LNCAP (cell line): ENCODE measurements at regions not wholly inside any gene's neighbourhood (a gene's known extent, or its start where the extent isn't known, plus 50 kb on each side); places are given as distances from the start of the nearest gene placed in this dataset.

Source experiments
- TF ChIP-seq, protein P1 (sequence below): fragments of 450-650 bp; IDR thresholded peaks from 2 replicates; pipeline ENCODE4 v1.5.1; 2017; ENCODE audit warnings: mild to moderate bottlenecking

- TF ChIP-seq, protein P1, sequence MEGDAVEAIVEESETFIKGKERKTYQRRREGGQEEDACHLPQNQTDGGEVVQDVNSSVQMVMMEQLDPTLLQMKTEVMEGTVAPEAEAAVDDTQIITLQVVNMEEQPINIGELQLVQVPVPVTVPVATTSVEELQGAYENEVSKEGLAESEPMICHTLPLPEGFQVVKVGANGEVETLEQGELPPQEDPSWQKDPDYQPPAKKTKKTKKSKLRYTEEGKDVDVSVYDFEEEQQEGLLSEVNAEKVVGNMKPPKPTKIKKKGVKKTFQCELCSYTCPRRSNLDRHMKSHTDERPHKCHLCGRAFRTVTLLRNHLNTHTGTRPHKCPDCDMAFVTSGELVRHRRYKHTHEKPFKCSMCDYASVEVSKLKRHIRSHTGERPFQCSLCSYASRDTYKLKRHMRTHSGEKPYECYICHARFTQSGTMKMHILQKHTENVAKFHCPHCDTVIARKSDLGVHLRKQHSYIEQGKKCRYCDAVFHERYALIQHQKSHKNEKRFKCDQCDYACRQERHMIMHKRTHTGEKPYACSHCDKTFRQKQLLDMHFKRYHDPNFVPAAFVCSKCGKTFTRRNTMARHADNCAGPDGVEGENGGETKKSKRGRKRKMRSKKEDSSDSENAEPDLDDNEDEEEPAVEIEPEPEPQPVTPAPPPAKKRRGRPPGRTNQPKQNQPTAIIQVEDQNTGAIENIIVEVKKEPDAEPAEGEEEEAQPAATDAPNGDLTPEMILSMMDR, result no peak
These were observed 99.0 kb upstream of the TSHZ3 start for GRCh38 chr19:31448221-31448657.

DNA sequence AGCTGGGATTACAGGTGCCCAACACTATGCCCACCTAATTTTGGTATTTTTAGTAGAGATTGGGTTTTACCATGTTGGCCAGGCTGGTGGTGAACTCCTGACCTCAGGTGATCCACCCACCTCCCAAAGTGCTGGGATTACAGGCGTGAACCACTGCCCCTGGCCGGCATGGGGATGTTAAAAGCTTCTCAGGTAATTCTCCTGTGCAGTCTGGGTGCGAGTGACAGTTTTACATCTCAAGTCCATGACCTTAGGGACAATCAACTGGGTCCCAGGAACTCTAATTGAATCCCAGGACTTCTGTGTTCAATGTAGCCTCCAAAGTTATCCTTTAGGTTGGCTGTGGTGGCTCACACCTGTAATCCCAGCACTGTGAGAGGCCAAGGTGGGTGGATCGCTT is 100.1 kb upstream of the TSHZ3 start:
- TF ChIP-seq, protein P1, result no peak

DNA sequence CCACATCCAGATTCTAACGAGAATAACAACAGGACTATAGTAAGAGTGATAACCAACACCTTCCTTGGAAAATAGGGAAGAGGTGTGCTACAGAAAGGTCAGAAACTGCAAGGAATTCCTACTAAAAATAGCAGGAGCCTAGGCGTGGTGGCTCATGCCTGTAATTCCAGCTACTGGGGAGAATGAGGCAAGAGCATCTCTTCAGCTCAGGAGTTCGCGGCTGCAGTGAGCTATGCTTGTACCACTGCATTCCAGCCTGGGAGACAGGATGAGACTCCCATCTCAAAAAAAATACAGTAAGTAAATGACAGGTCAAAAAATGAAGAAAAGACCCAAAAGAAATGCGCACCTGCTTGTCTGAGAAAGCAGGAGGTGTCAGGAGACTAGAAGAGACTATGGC is 101.5 kb upstream of the TSHZ3 start:
- TF ChIP-seq, protein P1, result no peak

GRCh38 chr19:31451686-31452330 is 102.6 kb upstream of the TSHZ3 start:
- TF ChIP-seq, protein P1, result no peak

DNA sequence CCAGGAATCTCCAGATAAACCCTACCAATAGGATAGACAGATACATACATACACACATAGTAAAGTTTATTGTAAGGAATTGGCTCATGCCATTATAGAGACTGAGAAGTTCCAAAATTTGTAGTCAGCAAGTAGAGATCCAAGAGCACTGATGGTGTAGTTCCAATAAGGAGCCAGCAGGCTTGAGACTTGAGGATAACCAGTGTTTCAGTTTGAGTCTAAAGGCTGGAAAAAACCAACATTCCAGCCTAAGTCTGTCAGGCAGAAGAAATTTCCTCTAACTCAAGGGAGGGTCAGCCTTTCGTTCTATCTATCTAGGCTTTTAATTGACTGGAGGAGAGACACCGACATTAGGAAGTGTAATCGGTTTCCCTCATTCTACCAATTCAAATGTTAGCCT is 110.2 kb upstream of the TSHZ3 start:
- TF ChIP-seq, protein P1, result no peak

DNA sequence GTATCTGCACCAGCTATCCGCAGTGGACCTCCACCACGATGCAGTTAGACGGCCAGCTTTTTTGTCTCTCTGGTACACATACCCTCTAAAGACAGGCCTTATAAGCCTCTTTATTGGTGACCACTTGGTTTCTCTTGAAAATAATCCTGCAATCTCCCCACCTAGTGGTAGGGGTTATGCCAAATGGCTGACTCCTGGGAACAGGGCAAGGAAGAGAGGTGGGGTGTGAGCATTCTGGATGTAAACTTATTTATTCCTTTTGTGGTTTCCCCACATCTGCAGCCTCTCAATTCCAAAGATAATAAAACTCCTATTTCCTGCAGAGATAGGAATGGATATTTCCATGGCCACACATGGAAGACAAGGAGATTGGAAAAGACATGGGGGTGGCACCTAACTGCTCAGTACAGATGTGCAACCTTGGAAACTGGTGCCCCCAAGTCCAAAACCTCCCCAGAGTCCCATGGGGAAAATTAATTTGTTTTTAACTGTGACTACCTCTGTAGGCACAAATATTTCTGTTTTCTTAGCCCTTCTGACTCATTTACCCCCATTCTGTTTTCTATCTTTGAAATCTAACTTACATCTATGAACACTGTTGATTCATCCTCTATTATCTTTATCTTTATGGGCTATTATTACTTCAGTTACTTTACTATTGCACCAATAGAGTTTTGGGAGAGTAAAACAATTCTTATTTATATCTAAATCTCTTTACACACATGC is 112.7 kb upstream of the TSHZ3 start:
- TF ChIP-seq, protein P1, result no peak

DNA sequence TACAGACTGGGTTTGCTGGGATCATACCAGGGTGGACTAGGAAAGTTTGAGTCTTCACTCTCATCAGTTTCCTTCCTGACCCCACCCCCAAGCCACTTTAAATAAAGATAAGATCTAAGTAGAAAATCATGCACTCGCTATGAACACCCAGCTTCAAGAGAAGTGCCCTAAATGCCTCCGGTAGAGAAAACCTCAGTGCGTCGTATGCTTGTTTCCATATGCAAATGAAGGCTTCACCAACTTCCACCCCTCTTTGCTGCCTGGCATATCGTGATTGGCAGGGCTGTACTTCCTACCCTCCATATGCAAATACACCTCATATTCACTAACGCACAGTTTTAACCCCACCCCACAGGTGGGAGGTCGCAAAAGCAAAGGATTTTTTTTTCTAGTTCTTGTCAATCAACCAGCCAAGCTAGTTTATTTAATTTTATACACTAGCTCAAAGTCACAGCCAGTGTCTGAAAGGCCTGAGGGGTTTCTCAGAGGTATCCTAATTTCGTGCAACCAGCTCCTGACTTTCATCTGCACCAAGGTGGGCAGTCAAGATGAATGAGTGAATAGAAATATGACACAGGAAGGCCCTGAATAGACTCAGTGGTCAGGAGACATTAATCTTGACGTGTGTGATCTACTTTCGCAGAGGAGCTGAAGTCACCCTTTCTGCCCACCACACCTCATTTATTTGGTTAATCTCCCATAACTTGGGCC is 121.1 kb upstream of the TSHZ3 start:
- TF ChIP-seq, protein P1, result no peak
